ENCODE measurements at regions not wholly inside any gene's neighbourhood (a gene's known extent, or its start where the extent isn't known, plus 50 kb on each side); places are given as distances from the start of the nearest gene placed in this dataset.

DNA sequence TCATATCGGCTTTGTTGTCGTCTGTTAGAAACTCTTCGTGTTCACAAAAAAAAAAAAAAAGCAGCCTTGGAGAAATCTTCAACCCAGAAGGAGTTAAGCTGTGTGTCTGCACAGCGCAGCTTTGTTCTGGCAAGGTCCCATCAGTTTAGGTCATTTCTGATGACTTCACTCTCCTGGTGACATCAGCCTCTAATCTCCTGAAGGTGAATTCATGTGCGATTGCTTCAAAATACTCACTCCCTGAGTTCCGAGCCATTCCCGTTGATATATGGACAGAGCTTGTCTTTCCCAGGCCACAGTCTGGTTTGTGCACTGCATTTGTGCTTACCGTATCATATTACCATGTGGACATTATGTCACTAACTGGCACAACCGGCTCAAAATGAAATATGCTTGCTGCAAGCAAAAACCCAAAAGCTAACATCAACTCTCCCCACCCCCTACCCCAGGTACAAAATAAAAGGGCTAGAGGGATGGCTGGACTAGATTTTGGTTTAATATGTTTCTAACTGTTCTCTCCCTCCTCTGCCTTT, 342.4 kb downstream of the KCNRG start:
- H3K27ac ChIP-seq = peak overlapping the region in 4 of 8 donors; percentile 43 to 68 (median 64)
- 77 to 86% (median 85%) methylated on average over 9 of the region's 9 CpGs for WGBS, 5 donors
- peaks cover 5 to 62% (median 31%) of the 10 kb centered on the region in 6 donors for H3K4me1 ChIP-seq
- H3K27me3 ChIP-seq (replicated peaks in 1 of 7) = no peaks in the 10 kb centered on the region
- no peak for DNase-seq
- H3K9me3 ChIP-seq = no peaks in the 10 kb centered on the region
- H3K36me3 ChIP-seq = no peaks in the 10 kb centered on the region
- no peak overlapping the region for H3K4me3 ChIP-seq
- no peak for TF ChIP-seq POLR2A (IDR thresholded peaks at IDR 0.05)
- TF ChIP-seq POLR2AphosphoS5 (IDR thresholded peaks at IDR 0.05) = no peak
- TF ChIP-seq, protein P1, sequence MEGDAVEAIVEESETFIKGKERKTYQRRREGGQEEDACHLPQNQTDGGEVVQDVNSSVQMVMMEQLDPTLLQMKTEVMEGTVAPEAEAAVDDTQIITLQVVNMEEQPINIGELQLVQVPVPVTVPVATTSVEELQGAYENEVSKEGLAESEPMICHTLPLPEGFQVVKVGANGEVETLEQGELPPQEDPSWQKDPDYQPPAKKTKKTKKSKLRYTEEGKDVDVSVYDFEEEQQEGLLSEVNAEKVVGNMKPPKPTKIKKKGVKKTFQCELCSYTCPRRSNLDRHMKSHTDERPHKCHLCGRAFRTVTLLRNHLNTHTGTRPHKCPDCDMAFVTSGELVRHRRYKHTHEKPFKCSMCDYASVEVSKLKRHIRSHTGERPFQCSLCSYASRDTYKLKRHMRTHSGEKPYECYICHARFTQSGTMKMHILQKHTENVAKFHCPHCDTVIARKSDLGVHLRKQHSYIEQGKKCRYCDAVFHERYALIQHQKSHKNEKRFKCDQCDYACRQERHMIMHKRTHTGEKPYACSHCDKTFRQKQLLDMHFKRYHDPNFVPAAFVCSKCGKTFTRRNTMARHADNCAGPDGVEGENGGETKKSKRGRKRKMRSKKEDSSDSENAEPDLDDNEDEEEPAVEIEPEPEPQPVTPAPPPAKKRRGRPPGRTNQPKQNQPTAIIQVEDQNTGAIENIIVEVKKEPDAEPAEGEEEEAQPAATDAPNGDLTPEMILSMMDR (IDR thresholded peaks at IDR 0.05 in 8 of 11, conservative IDR thresholded peaks at IDR 0.05 in 3 of 11) = no peak
- intact Hi-C loops (cut with DNase I; ENCODE audit: low total_unique reads) = no loop called here

DNA sequence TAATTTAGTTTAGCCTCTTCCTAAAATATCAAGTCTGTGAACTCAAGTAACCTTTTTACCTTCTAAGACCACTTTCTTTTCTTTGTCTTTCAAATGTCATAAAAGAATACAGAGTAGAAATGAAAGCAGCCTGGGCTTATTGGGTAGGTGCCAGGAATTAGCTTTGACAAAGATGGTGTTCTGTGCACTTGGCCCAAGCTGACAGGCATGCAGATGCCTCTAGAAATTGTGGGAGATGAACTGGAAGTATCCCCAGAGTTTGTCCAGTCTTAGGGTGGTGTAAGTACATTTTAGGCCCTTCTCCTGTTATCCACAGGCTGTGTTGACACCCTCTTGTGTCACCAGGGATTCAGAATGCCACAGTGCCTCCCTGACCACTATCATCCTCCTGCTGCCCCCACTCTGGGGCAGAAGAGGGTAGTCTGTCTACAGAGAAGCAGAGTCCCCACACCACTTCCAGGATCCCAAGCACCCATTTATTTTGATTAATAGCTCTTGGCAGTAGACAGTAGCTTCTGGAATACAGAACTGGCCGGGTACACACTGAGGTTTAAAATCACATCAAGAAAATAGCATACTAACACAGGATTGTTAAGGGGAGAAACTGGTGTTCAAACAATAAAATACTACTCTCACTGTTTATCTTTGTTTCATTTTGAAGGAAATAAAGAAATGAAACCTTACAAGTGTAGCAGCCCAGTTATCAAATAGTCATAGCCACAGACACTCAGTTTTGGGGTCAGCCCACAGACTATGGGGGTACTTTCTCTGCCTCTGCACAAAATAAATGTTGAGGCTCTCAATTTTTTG, 343.2 kb downstream of the KCNRG start:
- peak overlapping the region in 5 of 8 donors; percentile 29 to 68 (median 64) for H3K27ac ChIP-seq
- no peak for DNase-seq

DNA sequence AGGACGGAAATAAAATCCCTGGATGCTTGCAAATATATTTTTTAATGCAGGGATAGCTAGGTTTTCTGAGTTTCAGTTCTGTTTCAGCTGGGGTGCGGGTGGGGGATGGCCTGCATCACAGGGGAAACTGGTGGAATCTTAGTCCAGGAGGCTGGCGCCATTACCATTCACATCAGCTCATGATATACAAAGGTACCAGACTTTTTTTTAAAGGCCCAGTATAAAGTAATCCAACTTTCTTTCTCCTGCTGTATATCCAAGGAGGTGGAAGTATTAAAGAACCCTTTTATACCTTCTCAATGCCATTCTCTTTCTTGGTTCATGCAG, 343.8 kb downstream of the KCNRG start:
- Histone ChIP-seq H3K4me3 (no peak overlapping the region), H3K27ac (peak overlapping the region in 4 of 8 donors; percentile 43 to 68 (median 64)), H3K9me3 (no peaks in the 10 kb centered on the region), H3K36me3 (no peaks in the 10 kb centered on the region), H3K4me1 (peaks cover 5 to 56% (median 30%) of the 10 kb centered on the region in 6 donors), H3K27me3 (replicated peaks in 1 of 7) (no peaks in the 10 kb centered on the region)
- DNase-seq = no peak
- WGBS, 5 donors = 72 to 81% (median 80%) methylated on average over 3 of the region's 3 CpGs
- TF ChIP-seq POLR2A (IDR thresholded peaks at IDR 0.05) = no peak
- TF ChIP-seq, protein P1 (IDR thresholded peaks at IDR 0.05 in 8 of 11, conservative IDR thresholded peaks at IDR 0.05 in 3 of 11) = no peak
- TF ChIP-seq POLR2AphosphoS5 (IDR thresholded peaks at IDR 0.05) = no peak
- intact Hi-C loops (cut with DNase I; ENCODE audit: low total_unique reads) = no loop called here

More for the DNA sequence above, 343.2 kb downstream of the KCNRG start:
- intact Hi-C loops (cut with DNase I; ENCODE audit: low total_unique reads) = no loop called here
- Histone ChIP-seq H3K4me1 (peaks cover 5 to 62% (median 31%) of the 10 kb centered on the region in 6 donors), H3K27me3 (replicated peaks in 1 of 7) (no peaks in the 10 kb centered on the region), H3K4me3 (no peak overlapping the region), H3K9me3 (no peaks in the 10 kb centered on the region), H3K36me3 (no peaks in the 10 kb centered on the region)
- TF ChIP-seq POLR2A (IDR thresholded peaks at IDR 0.05) (no peak), POLR2AphosphoS5 (IDR thresholded peaks at IDR 0.05) (no peak)
- TF ChIP-seq, protein P1 (IDR thresholded peaks at IDR 0.05 in 8 of 11, conservative IDR thresholded peaks at IDR 0.05 in 3 of 11) = no peak
- WGBS, 5 donors = 62 to 74% (median 70%) methylated on average over 1 of the region's 1 CpG

DNA sequence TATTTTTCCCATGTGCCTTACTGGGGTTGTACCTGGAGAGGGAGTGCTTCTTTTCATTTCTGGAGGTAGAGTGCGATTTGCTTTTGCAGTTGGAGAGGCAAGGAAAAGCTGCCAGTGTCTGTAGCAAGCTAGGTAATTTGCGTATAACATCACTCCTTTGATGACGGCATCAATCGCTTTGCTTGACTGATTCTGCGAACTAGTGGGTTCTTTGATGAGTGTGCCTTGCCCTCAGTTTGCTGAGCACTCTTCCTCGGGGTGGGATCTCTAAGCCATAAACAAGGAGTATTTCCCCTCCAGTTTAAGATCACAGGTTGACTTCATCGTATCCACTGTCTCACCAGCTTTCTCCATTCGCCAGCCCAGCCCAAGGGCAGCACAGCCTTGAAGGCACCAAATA, 344.5 kb downstream of the KCNRG start:
- Histone ChIP-seq H3K36me3 (no peaks in the 10 kb centered on the region), H3K9me3 (no peaks in the 10 kb centered on the region), H3K27ac (peak overlapping the region in 1 of 8 donors; percentile 68), H3K4me3 (no peak overlapping the region), H3K27me3 (replicated peaks in 1 of 7) (no peaks in the 10 kb centered on the region), H3K4me1 (peaks cover 5 to 49% (median 29%) of the 10 kb centered on the region in 6 donors)
- 77 to 91% (median 82%) methylated on average over 8 of the region's 8 CpGs for WGBS, 5 donors
- no peak for TF ChIP-seq POLR2AphosphoS5 (IDR thresholded peaks at IDR 0.05)
- TF ChIP-seq, protein P1 (IDR thresholded peaks at IDR 0.05 in 8 of 11, conservative IDR thresholded peaks at IDR 0.05 in 3 of 11) = no peak
- no peak for TF ChIP-seq POLR2A (IDR thresholded peaks at IDR 0.05)
- no peak for DNase-seq
- intact Hi-C loops (cut with DNase I; ENCODE audit: low total_unique reads) = no loop called here
